ENCODE measurements at regions not wholly inside any gene's neighbourhood (a gene's known extent, or its start where the extent isn't known, plus 50 kb on each side); places are given as distances from the start of the nearest gene placed in this dataset.

DNA sequence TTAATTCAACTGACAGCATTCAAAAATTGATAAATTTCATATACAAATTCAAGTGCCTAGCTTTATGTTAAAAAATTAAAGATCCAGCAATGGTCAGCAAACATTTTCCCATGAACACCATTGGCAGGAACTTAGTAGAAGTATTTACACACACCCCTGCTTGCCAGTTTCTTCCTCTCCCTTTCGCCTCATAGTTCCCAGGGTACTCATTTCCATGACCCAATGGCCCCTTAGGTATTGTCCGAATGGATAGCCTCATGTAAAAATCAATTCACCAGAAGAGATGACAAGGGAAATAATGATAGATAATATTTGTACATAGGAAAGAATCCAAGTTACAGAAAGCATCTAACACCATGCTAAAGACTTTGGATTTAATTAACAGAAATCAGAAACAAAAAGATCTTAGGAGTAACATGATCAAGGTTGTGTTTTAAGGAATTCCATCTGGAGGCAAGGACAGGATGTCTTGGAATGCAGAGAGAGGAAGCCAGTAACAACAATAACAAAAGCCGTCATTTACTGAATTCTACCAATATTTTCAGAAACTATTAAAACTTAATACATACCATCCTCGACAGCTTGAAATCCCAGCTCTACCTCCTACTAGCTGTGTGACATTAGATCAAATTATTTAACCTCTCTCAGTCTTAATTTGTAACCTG is 423.0 kb downstream of the IRS1 start:
- H3K4me3 ChIP-seq (ENCODE audit: low read depth, low read length) = no peak overlapping the region
- DNase-seq (ENCODE audit: low read depth) = no peak

DNA sequence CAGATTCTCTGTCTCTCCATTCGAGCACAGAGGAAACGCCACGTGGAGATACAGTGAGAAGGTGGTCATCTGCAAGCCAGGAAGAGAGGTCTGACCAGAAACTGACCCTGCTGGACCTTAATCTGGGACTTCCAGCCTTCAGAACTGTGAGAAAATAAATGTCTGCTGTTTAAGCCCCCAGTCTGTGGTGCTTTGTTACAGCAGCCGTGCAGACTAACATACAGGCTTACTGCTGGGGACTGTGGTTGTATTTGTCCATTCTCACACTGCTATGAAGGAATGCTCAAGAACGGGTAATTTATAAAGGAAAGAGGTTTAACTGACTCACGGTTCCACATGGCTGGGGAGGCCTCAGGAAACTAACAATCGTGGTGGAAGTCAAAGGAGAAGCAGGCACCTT is 432.7 kb downstream of the IRS1 start:
- DNase-seq (ENCODE audit: low read depth) = no peak
- no peak overlapping the region for H3K4me3 ChIP-seq (ENCODE audit: low read depth, low read length)

DNA sequence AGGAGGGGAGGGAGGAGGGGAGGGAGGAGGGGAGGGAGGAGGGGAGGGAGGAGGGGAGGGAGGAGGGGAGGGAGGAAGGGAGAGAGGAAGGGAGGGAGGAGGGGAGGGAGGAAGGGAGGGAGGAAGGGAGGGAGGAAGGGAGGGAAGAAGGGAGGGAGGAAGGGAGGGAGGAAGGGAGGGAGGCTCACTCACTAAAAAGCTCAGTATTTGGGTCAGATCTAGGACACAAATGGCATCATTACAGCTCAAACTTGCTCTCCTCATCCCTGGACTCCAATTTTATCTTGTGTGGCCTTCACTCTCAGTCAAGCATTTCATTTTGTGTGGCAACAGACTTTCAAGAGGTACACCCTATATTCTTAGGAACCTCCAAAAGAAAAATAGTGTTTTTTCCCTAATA is 435.4 kb downstream of the IRS1 start:
- DNase-seq (ENCODE audit: low read depth) = no peak
- no peak overlapping the region for H3K4me3 ChIP-seq (ENCODE audit: low read depth, low read length)

- H3K4me3 ChIP-seq (ENCODE audit: low read depth, low read length) = no peak overlapping the region
- DNase-seq (ENCODE audit: low read depth) = peak; percentile 35
These were observed 436.6 kb downstream of the IRS1 start for GRCh38 chr2:226362980-226363379.

DNA sequence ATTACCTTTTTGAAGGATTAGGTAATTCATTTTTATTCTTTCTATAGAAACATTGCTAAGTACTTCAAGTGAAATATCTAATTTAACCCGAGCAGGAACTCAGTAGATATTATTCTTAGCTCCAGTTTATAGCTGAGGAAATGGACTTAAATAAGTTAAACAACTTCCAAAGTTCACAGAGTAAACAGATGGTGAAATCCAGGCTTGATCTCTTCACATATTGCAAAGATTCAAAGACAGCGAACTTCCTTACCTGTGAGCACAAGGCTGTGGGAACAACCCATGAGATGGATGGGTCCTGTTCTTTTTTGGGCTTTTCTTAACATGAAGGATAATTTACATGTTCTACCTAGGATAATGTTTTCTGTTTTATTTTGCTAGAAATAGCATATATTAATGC is 439.0 kb downstream of the IRS1 start:
- no peak for DNase-seq (ENCODE audit: low read depth)
- H3K4me3 ChIP-seq (ENCODE audit: low read depth, low read length) = no peak overlapping the region

- no peak overlapping the region for H3K4me3 ChIP-seq (ENCODE audit: low read depth, low read length)
- DNase-seq (ENCODE audit: low read depth) = no peak
These were observed 440.9 kb downstream of the IRS1 start for GRCh38 chr2:226358688-226359087.

- DNase-seq (ENCODE audit: low read depth) = no peak
- no peak overlapping the region for H3K4me3 ChIP-seq (ENCODE audit: low read depth, low read length)
These were observed 441.8 kb downstream of the IRS1 start for GRCh38 chr2:226357816-226358215.

DNA sequence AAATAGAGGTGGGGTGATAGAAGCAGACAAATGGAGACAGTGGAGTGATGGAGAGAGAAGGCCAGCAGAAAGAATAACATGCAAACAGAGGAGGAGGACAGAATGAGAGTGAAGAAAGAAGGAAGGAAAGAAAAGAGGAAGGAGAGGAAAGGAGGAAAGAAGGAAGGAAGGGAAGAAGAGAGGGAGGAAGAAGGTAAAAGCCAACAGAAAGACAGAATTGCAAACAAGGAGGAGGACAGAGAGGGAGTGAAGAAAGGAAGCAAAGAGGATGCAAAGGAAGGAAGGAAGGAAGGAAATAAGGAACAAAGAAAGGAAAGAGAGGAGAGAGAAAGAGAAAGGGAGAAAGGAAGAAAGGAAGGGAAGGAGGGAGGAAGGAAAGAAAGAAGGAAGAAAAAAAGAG is 444.0 kb downstream of the IRS1 start:
- H3K4me3 ChIP-seq (ENCODE audit: low read depth, low read length) = no peak overlapping the region
- DNase-seq (ENCODE audit: low read depth) = no peak

GRCh38 chr2:226354434-226354833 is 445.2 kb downstream of the IRS1 start:
- H3K4me3 ChIP-seq (ENCODE audit: low read depth, low read length) = no peak overlapping the region

GRCh38 chr2:226352941-226353560 is 446.6 kb downstream of the IRS1 start:
- no peak overlapping the region for H3K4me3 ChIP-seq (ENCODE audit: low read depth, low read length)
- no peak for DNase-seq (ENCODE audit: low read depth)

More at GRCh38 chr2:226354434-226354833, 445.2 kb downstream of the IRS1 start:
- peak; percentile 25 for DNase-seq (ENCODE audit: low read depth)

GRCh38 chr2:226351711-226352110 is 447.9 kb downstream of the IRS1 start:
- DNase-seq (ENCODE audit: low read depth) = no peak
- H3K4me3 ChIP-seq (ENCODE audit: low read depth, low read length) = no peak overlapping the region

GRCh38 chr2:226339616-226340015 is 460.0 kb downstream of the IRS1 start:
- no peak overlapping the region for H3K4me3 ChIP-seq (ENCODE audit: low read depth, low read length)
- no peak for DNase-seq (ENCODE audit: low read depth)

DNA sequence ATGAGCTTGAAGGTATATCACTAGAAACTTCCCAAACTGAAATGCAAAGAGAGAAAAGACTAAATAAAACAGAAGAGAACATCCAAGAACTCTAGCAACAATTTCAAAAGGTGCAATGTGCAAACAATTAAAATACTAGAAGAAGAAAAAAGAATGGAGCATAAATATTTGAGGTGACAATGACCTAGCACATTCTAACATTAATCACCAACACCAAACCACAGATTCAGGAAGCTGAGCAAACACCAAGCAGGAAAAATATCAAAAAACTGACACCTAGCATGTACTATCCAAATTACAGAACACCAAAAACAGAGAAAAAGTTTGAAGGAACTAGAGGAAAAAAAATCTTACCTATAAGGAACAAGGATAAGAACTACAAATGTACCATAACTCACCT is 460.8 kb downstream of the IRS1 start:
- no peak overlapping the region for H3K4me3 ChIP-seq (ENCODE audit: low read depth, low read length)
- no peak for DNase-seq (ENCODE audit: low read depth)

DNA sequence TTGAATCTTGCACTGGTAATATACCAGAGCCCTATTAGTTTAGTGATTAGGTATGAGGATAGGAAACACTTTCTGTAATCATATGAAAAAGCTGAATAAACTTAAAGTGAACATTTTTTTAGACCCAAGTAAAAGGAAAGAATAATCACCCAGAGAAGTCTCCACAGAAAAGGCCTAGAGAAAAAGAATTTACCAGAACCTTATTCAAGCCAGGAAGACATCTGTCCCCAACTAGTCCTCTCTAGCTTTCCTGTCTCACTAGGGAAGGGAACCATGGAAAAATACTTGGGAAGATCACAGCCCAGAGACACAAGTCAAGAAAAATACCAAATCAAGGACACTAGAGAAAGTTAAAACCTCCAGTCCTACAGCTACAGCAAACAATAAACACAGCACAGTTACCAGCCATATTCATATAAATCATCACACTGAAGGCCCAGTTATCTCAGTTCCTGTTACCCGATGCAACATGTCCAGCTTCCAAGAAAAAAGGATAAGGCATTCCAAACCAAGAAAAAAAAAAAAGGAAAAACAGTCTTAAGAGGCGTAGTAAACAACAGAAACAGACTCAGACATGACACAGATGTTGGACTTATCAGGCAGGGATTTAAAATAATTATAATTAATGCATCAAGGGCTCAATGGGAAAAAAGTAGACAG is 461.5 kb downstream of the IRS1 start:
- no peak overlapping the region for H3K4me3 ChIP-seq (ENCODE audit: low read depth, low read length)
- no peak for DNase-seq (ENCODE audit: low read depth)

GRCh38 chr2:226336283-226336682 is 463.3 kb downstream of the IRS1 start:
- no peak overlapping the region for H3K4me3 ChIP-seq (ENCODE audit: low read depth, low read length)

GRCh38 chr2:226334981-226335720 is 464.5 kb downstream of the IRS1 start:
- no peak overlapping the region for H3K4me3 ChIP-seq (ENCODE audit: low read depth, low read length)
- no peak for DNase-seq (ENCODE audit: low read depth)

More at GRCh38 chr2:226336283-226336682, 463.3 kb downstream of the IRS1 start:
- DNase-seq (ENCODE audit: low read depth) = no peak

GRCh38 chr2:226333388-226333787 is 466.2 kb downstream of the IRS1 start:
- DNase-seq (ENCODE audit: low read depth) = no peak
- no peak overlapping the region for H3K4me3 ChIP-seq (ENCODE audit: low read depth, low read length)

- H3K4me3 ChIP-seq (ENCODE audit: low read depth, low read length) = no peak overlapping the region
- no peak for DNase-seq (ENCODE audit: low read depth)
These were observed 469.4 kb downstream of the IRS1 start for GRCh38 chr2:226330206-226330605.

GRCh38 chr2:226329180-226329579 is 470.4 kb downstream of the IRS1 start:
- no peak overlapping the region for H3K4me3 ChIP-seq (ENCODE audit: low read depth, low read length)
- DNase-seq (ENCODE audit: low read depth) = no peak

DNA sequence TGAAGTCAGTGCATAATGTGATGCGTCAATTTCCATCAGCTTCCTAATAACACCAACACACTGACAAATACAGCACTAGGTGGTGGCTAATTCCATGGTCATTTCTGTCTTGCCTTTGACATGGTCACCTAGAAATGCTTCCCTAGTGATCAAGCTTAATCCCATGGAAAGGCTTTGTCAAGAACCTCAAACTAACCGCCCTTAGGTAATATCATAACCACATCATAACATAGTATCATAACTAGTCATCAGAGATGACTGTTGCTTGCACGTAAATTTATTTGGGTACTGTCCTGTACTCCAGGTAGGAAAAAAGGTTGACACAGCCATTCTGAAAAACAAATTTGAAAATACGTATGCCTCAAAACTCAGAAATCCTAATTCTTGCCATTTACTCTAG is 471.8 kb downstream of the IRS1 start:
- no peak for DNase-seq (ENCODE audit: low read depth)
- H3K4me3 ChIP-seq (ENCODE audit: low read depth, low read length) = no peak overlapping the region
